Lower leg skin (tissue), 3 donors: ENCODE measurements at regions not wholly inside any gene's neighbourhood (a gene's known extent, or its start where the extent isn't known, plus 50 kb on each side); places are given as distances from the start of the nearest gene placed in this dataset.

Experiments used
- CTCF ChIP-seq, 3 donors: fragments of 450-650 bp; IDR thresholded peaks; one replicate each; pipeline ENCODE4 v1.5.1; 2016; ENCODE audit warnings: antibody characterized with exemption in 3 of 3, mild to moderate bottlenecking in 3 of 3, moderate library complexity in 2 of 3
- POLR2A ChIP-seq, 2 donors: fragments of 450-650 bp; IDR thresholded peaks; one replicate each; pipeline ENCODE4 v1.6.1; 2016 to 2017; ENCODE audit warnings: antibody characterized with exemption in 2 of 2, mild to moderate bottlenecking in 1 of 2, moderate library complexity in 1 of 2

GRCh38 chr1:203968761-203969160 lies 104.2 kb upstream of the SOX13 start:
- TF ChIP-seq CTCF (IDR thresholded peaks at IDR 0.05) (no peak), POLR2A (IDR thresholded peaks at IDR 0.05) (no peak)
